Kidney (tissue), 13 donors: ENCODE measurements at regions not wholly inside any gene's neighbourhood (a gene's known extent, or its start where the extent isn't known, plus 50 kb on each side); places are given as distances from the start of the nearest gene placed in this dataset.
"Not testable (repeated sequence)": the region's sequence is repeated elsewhere in the genome, so short reads cannot be mapped to it uniquely, and the experiment has no call there.

Source experiments
- DNase-seq, 5 donors: peaks; one replicate each; pipeline ENCODE4 v3.0.0-alpha.2; 2013 to 2020
- FAIRE-seq: peaks from 2 replicates; lab custom pipeline; 2012; peaks lifted over from hg19 to GRCh38; lab: Jason Lieb, UNC
- H3K27ac ChIP-seq, 2 donors: one replicate each; pipeline ENCODE4 v1.7.0; 2013; ENCODE audit warnings: low read depth in 2 of 2, low read length in 2 of 2, inconsistent platforms in 1 of 2
- H3K27me3 ChIP-seq: one replicate; pipeline ENCODE4 v1.7.1; 2013; ENCODE audit warnings: low read length, inconsistent platforms; ENCODE audit not compliant: control insufficient read depth, insufficient read depth
- H3K36me3 ChIP-seq, 3 donors: one replicate each; pipeline versions ENCODE4 v1.7.0 to v1.7.1; 2013; ENCODE audit warnings: low read length in 3 of 3, control low read depth in 1 of 3, inconsistent platforms in 1 of 3; ENCODE audit not compliant: insufficient read depth in 3 of 3, control insufficient read depth in 2 of 3
- H3K4me1 ChIP-seq, 3 donors: one replicate each; pipeline versions ENCODE4 v1.7.0 to v1.7.1; 2013; ENCODE audit warnings: low read length in 3 of 3, inconsistent platforms in 1 of 3, low read depth in 1 of 3; ENCODE audit not compliant: control insufficient read depth in 2 of 3, insufficient read depth in 2 of 3
- H3K4me3 ChIP-seq, 3 donors: one replicate each; pipeline versions ENCODE4 v1.7.0 to v1.8.1; 2013; ENCODE audit warnings: low read length in 3 of 3, control low read depth in 1 of 3, inconsistent platforms in 1 of 3
- H3K9ac ChIP-seq, 3 donors: one replicate each; pipeline versions ENCODE4 v1.7.0 to v1.7.1; 2013; ENCODE audit warnings: low read length in 3 of 3, control low read depth in 1 of 3, inconsistent platforms in 1 of 3
- H3K9me3 ChIP-seq, 3 donors: one replicate each; pipeline versions ENCODE4 v1.7.0 to v1.7.1; 2013; ENCODE audit warnings: low read length in 3 of 3, control low read depth in 1 of 3, inconsistent platforms in 1 of 3; ENCODE audit not compliant: control insufficient read depth in 2 of 3, insufficient read depth in 1 of 3
- intact Hi-C: fragments of 100-400 bp; cut with DNase I; formaldehyde crosslinking; loops from one replicate; pipeline ENCODE4 v1.11.1; 2022
- TF ChIP-seq, protein P1 (sequence below): IDR thresholded peaks from 3 replicates; pipeline ENCODE4 v1.5.1; 2012; ENCODE audit warnings: mild to moderate bottlenecking, moderate library complexity, borderline replicate concordance; ENCODE audit not compliant: insufficient read depth; ENCODE audit errors: extremely low read depth
- donor health status: control.
- donor health status: control.
- donor health status: control.
- donor health status: control.
- donor health status: control.
- donor health status: DM: yes; HTN: yes; CAD: no.
- donor health status: Normal renal cell carcinoma (clear cell type).

GRCh38 chr21:31786164-31786920, 54.4 kb upstream of the SCAF4 start:
- Histone ChIP-seq H3K9ac (no peak overlapping the region), H3K36me3 (no peaks in the 10 kb centered on the region), H3K4me3 (no peak overlapping the region), H3K4me1 (no peaks in the 10 kb centered on the region), H3K27ac (no peak overlapping the region), H3K27me3 (no peaks in the 10 kb centered on the region), H3K9me3 (no peaks in the 10 kb centered on the region)
- intact Hi-C loops: no loop called here
- FAIRE-seq (no peak), DNase-seq (no peak)
- TF ChIP-seq, protein P1, sequence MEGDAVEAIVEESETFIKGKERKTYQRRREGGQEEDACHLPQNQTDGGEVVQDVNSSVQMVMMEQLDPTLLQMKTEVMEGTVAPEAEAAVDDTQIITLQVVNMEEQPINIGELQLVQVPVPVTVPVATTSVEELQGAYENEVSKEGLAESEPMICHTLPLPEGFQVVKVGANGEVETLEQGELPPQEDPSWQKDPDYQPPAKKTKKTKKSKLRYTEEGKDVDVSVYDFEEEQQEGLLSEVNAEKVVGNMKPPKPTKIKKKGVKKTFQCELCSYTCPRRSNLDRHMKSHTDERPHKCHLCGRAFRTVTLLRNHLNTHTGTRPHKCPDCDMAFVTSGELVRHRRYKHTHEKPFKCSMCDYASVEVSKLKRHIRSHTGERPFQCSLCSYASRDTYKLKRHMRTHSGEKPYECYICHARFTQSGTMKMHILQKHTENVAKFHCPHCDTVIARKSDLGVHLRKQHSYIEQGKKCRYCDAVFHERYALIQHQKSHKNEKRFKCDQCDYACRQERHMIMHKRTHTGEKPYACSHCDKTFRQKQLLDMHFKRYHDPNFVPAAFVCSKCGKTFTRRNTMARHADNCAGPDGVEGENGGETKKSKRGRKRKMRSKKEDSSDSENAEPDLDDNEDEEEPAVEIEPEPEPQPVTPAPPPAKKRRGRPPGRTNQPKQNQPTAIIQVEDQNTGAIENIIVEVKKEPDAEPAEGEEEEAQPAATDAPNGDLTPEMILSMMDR: no peak

- H3K4me3 ChIP-seq, intact Hi-C loops, H3K9me3 ChIP-seq, H3K27me3 ChIP-seq, H3K27ac ChIP-seq, H3K9ac ChIP-seq, H3K36me3 ChIP-seq, H3K4me1 ChIP-seq: not testable (repeated sequence)
- peak; percentile 15 for FAIRE-seq
- peak in 4 of 5 donors; percentile 70 to 94 (median 82) for DNase-seq
- TF ChIP-seq, protein P1: peak; percentile 82
Observed at GRCh38 chr21:31785237-31786163, 53.6 kb upstream of the SCAF4 start.

GRCh38 chr21:31781737-31782136, 49.8 kb upstream of the SCAF4 start:
- intact Hi-C loops: no loop called here
- DNase-seq (peak in 3 of 5 donors; percentile 22 to 68 (median 61)), FAIRE-seq (no peak)
- TF ChIP-seq, protein P1: no peak
- no peaks in the 10 kb centered on the region for H3K9me3 ChIP-seq
- H3K27ac ChIP-seq: no peak overlapping the region
- no peaks in the 10 kb centered on the region for H3K36me3 ChIP-seq
- H3K4me1 ChIP-seq: no peaks in the 10 kb centered on the region
- no peak overlapping the region for H3K9ac ChIP-seq
- no peak overlapping the region for H3K4me3 ChIP-seq
- no peaks in the 10 kb centered on the region for H3K27me3 ChIP-seq
